ENCODE measurements at regions not wholly inside any gene's neighbourhood (a gene's known extent, or its start where the extent isn't known, plus 50 kb on each side); places are given as distances from the start of the nearest gene placed in this dataset.
"Not testable (repeated sequence)": the region's sequence is repeated elsewhere in the genome, so short reads cannot be mapped to it uniquely, and the experiment has no call there.

DNA sequence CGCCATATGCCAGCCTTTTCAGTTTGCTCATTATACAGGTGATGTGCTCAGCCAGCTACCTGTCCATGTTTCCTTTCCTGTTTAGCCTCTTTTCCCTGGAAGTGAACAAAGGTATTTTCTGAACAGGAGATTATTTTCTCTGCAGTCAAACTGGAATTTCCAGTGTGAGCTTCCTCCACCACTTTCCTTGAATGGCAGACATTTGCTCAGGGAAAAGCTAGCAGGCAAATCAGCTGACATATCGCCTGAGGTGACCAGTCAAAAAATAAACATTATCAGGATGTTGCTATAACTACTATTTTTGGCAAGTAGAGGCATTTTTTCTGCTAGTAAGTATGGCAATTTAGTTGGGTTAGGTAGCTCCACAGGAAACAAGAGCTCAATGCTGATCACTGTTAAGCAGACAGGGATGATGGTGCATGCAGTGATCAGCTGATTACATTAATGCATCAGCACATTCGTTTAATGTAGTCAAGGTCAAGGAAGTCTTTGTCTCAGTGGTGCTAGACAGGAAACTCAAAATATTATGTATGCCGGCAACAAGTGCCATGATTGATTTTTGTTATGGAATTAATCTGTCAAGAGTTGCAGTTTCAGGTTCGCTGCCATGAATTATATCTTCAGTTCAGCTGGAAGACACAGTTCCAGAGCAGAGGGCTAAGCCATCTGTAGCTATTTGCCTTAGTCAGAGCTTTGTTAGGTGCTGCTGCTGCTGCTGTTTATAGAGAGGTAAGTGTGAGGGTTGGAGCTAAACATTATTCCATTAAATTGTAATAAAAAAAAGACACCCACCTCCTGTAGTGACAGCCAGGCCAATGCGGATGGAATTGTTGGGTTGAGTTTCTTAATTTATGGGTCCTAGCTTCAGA lies 179.7 kb upstream of the ST6GALNAC5 start:
- DNase-seq, result no peak

DNA sequence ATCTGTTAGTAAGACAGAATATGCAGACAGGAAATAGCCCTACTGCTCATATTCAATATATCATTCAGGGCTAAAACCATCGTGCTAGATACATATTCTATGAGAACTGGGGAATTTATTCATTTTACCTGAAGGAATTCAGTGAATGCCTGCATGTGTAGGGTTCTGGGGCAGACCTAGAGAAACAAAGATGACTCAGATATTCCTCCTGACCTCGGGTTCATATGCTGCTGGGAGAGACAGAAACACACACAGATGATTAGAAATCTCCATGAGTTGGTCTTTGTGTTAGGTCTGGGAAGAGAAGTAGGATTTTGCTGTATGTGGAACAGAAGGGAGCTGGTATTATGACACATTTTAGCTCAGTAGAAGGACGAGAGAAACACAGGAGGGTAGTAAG lies 176.5 kb upstream of the ST6GALNAC5 start:
- no peak for DNase-seq

DNA sequence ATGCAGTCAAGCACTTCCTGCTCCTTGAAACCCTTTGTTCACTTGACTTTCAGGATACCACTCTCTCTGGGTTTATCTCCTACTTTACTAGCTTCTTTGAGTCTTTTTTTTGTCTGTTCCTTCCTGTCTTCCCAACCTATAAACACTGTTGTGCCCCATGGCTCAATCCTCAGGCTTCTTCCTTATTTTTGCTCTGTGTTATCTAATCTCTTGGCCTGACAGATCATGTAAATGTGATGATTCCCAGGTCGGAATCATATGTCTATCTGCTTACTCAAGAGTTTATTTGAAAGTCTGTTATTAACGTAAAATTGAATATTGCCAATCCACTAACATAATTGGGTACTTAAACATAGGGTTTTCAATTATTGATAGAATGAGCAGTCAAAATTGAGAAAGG lies 171.7 kb upstream of the ST6GALNAC5 start:
- DNase-seq, result no peak

DNA sequence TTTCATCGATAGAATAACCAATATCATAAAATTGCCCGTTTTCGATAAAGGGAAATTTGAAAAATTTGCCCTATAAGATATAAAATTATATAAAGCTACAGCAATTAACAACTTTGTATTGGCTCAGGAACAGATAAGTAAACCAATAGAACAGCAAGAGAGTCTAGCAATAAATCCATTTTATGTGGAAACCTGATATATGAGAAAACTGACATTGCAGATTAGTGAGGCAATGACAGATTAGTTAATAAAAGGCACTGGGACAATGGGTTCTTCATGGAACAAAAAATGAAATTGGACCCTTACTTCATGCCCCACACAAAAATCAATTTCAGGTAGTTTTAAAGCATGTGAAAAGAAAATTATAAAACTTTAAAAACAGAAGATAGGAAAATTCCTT lies 169.9 kb upstream of the ST6GALNAC5 start:
- no peak for DNase-seq

DNA sequence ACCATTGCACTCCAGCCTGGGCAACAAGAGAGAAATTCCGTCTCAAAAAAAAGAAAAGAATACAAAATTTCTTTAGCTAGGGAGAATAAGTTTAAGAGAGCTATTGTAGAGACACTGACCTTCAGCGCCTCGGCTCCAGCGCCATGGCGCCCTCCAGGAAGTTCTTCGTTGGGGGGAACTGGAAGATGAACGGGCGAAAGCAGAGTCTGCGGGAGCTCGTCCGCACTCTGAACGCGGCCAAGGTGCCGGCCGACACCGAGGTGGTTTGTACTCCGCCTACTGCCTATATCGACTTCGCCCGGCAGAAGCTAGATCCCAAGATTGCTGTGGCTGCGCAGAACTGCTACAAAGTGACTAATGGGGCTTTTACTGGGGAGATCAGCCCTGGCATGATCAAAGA lies 167.6 kb upstream of the ST6GALNAC5 start:
- not testable (repeated sequence) for DNase-seq

DNA sequence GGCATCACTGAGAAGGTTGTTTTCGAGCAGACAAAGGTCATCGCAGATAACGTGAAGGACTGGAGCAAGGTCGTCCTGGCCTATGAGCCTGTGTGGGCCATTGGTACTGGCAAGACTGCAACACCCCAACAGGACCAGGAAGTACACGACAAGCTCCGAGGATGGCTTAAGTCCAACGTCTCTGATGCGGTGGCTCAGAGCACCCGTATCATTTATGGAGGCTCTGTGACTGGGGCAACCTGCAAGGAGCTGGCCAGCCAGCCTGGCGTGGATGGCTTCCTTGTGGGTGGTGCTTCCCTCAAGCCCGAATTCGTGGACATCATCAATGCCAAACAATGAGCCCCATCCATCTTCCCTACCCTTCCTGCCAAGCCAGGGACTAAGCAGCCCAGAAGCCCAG lies 167.1 kb upstream of the ST6GALNAC5 start:
- not testable (repeated sequence) for DNase-seq

DNA sequence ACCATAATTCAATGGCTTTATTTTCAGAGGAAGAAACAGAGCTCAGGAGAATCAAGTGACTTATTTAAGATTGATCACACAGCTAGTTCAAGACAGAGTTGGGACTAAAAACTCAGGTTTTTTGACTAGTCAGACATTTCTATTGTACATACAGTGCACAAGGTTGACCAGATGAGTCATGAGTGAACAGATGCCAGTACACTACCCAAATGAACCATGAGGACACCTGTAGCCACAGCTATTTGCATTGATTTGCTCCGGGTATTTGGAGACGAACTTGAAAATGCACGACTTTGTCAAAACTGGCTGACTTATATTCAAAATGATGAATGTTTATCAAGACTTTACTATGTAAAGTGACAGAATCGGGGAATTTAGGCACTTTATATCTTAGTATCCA lies 161.7 kb upstream of the ST6GALNAC5 start:
- no peak for DNase-seq

DNA sequence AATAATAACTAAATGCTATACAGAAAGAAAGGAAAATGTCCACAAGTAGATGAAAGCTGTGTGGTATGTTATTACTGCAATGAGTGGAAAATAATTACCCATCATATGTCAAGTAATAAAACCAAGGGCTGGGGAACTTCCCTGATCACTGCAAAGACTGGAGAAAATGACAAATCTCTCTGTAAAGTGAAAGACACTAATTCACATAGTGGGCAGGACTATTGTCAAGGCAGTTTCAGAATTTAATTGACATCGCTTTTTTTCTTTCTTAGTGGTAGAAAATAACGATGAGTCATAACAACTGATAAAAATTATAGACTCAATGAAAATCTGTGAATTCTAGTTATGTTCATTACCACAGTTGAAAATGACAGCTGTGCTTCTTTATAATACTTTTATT lies 153.7 kb upstream of the ST6GALNAC5 start:
- DNase-seq, result no peak

DNA sequence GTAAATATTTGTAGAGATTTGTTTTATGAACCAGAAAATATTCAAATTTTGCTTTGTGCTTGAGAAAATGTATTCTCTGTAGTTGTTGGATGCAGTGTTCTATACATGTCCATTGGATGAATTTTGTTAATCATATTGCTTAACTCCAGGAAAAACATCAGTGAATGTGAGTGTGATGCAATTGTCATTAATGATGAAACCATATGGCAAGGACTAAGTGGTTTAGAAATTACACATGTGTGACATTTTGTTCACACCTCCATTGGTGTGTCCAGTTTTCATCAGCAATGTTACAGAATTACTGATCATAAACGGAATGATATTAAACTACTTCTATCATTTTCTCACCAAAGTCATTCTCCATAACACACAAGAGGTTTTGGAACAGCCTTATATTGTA lies 151.8 kb upstream of the ST6GALNAC5 start:
- DNase-seq, result no peak

DNA sequence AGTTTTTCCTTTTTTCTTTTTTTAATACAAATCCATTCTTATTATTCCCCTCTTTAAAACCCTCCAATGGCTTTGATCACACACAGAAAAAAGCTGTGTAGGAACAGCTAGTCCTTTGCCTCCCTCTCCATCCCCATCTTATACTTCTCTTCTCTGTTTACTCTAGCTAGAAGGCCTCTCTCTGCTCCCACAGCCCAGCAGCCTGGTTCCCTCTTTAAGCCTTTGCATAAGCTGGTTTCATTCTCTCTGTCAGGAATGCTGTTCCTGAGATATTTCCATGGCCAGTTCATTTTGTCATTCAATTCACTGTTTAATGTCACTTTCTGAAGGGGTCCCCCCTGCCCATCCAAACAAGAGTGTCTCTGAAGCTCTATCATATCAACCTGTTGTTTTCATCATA lies 143.3 kb upstream of the ST6GALNAC5 start:
- DNase-seq, result no peak

DNA sequence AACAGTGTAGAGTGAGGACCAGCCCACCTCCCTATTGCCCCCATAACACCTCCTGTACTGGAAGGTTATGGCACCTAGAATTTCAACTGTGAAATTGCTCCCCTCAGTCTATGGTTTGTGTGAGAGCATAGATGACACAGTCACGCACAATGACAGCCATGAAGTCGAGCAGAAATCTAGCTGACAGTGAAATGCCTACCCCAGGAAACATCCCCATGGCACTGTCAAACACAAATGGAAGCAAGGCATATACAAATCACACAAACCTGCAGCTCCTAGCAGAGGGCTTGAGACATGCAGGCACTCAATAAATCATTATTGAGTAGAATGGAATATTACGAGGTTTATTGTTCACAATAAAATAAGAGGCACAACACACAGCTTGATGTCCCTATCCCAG lies 142.5 kb upstream of the ST6GALNAC5 start:
- DNase-seq, result no peak

DNA sequence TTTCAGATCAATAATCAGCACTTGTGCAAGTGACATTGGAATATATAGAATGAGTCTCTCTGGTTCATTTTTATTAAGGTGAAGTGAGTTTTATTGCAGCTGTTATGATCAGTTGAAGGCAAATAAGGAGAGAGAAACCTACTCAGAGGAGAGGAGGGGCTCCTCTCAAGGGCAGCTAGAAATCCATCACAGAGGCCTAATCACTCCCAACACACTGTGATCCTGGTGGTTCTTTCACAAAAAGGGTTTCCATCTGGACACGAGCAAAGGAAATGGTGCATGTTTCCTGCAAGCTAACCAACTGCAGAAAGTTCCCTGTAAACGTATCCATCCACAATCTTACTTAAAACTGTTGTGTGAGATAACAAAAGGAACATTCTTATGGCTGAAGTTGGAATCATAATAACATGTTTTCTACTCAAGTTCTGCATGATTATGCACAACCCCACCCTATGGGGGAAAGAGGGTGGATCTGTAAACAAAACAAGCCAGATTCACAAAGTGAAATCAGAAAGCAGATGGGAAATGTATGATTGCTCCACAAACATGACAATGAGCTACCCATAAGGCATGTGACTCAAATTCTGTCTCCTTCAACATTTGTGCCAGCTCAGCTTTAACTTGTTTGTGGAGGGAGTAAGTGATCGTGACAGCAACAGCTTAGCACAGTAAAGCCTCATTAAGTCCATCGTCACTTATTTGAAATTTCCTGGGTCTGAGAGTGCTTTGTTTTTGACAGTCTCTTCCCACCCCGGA lies 141.2 kb upstream of the ST6GALNAC5 start:
- no peak for DNase-seq

DNA sequence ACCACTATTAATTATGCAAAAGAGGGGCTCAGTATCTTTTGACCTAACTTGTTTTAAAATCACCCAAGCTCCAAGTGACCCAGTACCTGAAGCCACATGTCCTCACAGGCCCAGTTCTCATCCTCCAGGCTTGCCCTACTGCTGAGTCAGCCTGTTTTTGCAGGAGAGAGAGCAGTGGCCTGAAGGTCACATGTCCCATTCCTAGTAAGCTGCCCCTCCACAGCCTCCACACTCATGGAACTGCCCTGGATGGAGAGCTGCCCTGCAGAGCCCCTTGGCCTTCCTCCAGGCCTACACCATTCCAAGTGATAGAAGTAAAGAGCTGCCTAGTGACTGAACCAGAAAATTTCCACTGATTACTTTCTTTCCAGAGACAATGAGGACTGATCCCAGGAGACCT lies 139.8 kb upstream of the ST6GALNAC5 start:
- DNase-seq, result no peak

DNA sequence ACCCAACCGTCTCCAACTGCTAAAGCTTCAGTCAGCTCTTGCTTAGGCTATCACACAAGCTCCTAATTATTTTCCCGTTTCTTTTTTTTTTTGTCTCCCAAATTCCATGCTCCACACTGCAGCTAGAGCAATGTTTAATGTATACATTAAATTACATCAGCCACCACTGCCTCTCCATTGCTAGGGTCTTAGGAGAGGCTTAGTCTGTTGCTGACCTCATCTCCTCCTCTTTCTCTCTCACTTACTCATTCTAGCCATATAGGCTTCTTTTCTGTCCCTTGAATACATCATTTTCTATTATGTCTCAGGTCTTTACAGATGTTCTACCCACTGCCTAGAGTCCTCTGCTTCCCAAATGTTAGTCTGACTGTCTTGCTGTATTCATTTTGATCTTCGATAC lies 138.1 kb upstream of the ST6GALNAC5 start:
- no peak for DNase-seq

DNA sequence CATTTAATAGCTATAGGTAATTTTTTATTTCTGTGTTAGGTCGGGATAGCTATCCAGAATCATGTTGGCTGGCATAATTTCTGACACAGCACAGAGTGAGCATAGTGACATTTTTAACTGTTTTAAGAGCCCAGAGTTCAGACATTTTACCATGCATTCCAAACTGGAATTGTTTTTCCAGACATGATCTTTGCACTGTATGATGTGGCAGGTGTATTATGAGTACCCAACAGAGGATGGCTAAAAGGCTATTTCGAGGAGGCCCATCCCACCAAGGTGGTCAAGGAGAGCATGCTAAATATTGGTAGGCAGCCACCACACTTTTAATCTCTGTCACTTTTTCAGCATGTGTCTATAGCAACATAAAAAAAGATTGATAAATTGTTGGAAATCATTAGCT lies 137.3 kb upstream of the ST6GALNAC5 start:
- no peak for DNase-seq

DNA sequence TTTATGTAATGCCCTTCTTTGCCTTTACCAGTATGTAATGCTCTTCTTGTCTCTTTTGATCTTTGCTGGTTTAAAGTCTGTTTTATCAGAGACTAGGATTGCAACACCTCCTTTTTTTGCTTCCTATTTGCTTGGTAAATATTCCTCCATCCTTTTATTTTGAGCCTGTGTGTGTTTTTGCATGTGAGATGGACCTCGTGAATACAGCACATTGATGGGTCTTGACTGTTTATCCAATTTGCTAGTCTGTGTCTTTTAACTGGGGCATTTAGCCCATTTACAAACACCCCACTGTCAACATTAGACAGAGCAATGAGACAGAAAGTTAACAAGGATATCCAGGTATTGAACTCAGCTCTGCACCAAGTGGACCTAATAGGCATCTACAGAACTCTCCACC lies 128.9 kb upstream of the ST6GALNAC5 start:
- not testable (repeated sequence) for DNase-seq

DNA sequence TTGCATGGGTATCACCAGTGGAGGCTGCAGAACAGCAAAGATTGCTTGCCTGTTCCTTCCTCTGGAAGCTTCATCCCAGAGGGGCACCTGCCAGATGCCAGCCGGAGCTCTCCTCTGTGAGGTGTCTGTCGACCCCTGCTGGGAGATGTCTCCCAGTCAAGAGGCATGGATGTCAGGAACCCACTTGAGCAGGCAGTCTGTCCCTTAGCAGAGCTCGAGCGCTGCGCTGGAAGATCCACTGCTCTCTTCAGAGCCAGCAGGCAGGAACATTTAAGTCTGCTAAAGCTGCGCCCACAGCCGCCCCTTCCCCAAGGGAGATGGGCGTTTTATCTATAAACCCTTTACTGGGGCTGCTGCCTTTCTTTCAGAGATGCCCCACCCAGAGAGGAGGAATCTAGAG lies 126.3 kb upstream of the ST6GALNAC5 start:
- DNase-seq, result not testable (repeated sequence)

DNA sequence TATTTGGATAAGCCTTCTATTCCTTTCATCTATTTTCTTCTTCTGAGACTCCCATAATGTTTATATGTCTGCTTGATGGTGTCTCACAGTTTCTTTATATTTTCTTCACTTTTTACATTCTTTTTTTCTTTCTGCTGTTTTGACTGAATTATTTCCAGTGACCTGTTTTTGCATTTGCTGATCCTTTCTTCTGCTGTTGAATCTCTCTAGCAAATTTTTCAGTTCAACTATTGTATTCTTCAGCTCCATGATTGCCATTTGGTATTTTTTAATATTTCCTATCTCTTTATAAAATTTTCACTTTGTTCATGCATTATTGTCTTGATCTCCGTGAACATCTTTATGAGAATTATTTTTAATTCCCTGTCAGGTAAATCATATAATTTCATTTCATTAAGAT lies 122.3 kb upstream of the ST6GALNAC5 start:
- no peak for DNase-seq

DNA sequence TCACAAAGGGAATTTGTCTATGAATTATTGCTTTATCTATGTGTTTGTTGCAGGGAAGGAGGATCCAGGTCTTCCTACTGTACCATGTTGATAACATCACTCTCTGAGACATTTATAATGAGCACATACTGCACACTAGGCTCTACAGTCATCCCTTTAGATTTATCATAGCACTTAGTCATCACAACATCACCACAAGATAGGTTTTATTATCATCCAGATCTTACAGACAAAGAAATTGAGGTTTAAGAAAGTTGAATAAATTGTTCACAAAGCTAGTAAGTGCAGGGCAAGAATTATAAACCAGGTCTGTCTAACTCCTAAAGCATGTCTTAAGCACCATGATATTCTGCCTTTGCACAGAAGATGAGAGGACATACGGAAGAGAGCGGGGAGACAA lies 121.1 kb upstream of the ST6GALNAC5 start:
- no peak for DNase-seq

DNA sequence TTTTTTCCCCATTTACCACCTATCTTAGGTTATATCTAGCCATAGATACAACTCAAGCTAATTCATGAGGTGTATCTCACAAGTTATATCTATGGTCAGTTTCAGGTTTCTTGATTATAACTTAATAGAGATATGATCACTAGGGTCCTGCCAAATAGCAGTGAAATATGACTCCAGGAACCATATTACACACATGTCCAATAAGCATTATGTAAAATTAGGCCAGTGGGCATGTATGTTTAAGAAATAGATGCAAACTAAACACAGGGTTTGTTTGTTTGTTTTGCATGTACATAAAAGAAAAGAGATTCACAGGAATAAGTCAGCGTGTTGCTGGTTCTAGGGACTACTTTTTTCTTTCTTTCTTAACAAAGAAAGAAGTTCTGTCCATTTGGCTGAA lies 112.5 kb upstream of the ST6GALNAC5 start:
- DNase-seq, result no peak

DNA sequence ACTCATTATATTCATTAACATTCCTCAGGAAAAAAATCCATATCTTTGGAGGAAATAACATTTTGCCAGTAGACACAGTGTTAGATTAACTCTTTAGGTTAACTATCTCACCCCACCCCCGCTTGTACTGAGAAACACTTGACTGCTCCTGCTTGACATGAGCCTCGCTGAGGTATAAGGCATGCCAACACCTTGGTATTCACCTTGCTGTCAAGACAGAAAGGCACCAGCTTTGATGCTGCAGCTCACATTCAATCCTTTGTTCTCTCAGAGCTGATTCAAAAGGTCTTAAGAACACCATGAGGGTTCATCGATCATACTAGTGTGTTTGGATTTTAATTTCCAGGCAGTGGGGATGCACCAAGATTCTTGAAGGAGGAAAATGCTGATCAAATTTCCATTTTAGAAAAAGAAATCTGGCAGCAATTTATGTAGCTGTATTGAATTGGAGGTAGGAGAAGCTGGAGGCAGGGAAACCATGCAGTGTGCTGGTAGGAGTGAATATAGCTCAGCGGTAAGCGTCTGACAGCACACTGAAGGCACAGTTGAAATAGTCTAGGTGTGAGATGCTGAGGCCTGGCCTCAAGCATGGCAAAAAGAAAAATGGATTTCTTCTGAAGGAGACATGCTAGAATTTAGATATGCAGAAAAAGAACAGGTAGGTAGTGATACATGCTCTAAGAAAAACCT lies 108.0 kb upstream of the ST6GALNAC5 start:
- DNase-seq, result no peak

DNA sequence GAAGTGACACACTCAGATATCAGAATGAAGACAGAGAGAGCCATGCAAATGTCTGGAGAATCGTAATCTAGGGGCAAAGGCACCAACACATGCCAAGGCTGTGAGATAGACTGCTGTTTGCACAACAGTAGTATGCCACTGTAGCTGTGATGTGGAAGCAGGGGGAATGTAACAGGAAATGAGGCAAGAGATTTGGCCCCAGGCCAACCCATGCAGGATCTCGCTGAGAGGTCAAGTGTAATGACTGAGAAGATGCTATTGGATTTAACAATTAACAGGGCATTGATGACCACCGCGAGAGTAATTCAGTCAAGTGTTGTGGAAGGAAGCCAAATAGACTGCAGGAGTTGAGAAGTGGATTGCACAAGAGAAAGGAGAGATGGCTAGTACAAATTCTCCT lies 107.3 kb upstream of the ST6GALNAC5 start:
- DNase-seq, result peak; percentile 19

DNA sequence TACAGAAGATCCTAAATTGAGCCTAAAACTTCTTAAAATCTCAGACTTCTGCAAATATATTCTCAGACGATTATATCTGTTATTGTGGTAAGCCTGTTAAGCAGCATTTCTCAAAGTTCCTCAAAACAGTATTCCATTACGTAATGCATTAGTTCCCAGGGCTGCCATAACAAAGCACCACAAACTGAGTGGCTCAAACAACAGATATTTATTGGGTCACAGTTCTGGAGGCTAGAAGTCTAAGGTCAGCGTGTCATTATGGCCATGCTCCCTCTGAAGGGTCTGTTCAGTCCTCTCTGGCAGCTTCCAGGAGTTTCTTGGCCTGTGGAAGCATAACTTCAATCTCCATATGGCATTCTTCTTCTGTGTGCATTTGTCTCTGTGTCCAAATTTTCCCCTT lies 103.5 kb upstream of the ST6GALNAC5 start:
- DNase-seq, result peak; percentile 43
